Astrocyte of the cerebellum (primary cell): ENCODE measurements at regions not wholly inside any gene's neighbourhood (a gene's known extent, or its start where the extent isn't known, plus 50 kb on each side); places are given as distances from the start of the nearest gene placed in this dataset.
A peak's percentile ranks its signal among the peaks of the same experiment; 100 is the strongest.

Source experiments
- DNase-seq: peaks from one replicate; pipeline ENCODE4 v3.0.0-alpha.2; 2011; ENCODE audit warnings: low read depth
- H3K4me3 ChIP-seq: 2 replicates; pipeline ENCODE4 v1.5.1; 2011; ENCODE audit warnings: mild to moderate bottlenecking, low read depth, low read length, moderate library complexity
- in situ Hi-C: cut with HindIII; loops from 2 replicates; pipeline ENCODE4 v1.10.0; 2017; ENCODE audit warnings: low sequenced_read_pairs
- TF ChIP-seq, protein P1 (sequence below): IDR thresholded peaks from 2 replicates; pipeline ENCODE4 v1.5.1; 2012; ENCODE audit warnings: low read length, low read depth, moderate library complexity, mild to moderate bottlenecking; ENCODE audit errors: missing control alignments

DNA sequence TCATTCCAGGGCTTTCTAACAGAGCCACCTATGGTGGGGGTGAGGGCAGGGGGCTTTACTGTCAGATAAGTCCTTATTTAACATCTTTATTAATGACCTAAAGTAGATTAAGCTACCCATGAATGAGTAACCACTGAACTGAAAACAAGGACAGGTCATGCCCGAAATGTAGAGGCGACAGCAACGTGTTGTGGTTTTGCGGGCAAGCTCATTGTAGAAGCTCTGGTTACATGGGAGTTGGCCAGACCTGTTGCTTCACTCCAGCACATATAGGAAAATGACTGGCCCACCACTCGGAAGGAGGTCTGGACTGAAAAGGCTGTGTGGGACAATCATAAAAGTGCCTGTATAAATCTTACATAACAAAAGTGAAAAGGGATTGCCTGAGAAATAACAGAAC is 109.6 kb upstream of the NDP start:
- no peak for DNase-seq
- TF ChIP-seq, protein P1, sequence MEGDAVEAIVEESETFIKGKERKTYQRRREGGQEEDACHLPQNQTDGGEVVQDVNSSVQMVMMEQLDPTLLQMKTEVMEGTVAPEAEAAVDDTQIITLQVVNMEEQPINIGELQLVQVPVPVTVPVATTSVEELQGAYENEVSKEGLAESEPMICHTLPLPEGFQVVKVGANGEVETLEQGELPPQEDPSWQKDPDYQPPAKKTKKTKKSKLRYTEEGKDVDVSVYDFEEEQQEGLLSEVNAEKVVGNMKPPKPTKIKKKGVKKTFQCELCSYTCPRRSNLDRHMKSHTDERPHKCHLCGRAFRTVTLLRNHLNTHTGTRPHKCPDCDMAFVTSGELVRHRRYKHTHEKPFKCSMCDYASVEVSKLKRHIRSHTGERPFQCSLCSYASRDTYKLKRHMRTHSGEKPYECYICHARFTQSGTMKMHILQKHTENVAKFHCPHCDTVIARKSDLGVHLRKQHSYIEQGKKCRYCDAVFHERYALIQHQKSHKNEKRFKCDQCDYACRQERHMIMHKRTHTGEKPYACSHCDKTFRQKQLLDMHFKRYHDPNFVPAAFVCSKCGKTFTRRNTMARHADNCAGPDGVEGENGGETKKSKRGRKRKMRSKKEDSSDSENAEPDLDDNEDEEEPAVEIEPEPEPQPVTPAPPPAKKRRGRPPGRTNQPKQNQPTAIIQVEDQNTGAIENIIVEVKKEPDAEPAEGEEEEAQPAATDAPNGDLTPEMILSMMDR, result no peak
- in situ Hi-C loops, result no loop called here
- no peak overlapping the region for H3K4me3 ChIP-seq

DNA sequence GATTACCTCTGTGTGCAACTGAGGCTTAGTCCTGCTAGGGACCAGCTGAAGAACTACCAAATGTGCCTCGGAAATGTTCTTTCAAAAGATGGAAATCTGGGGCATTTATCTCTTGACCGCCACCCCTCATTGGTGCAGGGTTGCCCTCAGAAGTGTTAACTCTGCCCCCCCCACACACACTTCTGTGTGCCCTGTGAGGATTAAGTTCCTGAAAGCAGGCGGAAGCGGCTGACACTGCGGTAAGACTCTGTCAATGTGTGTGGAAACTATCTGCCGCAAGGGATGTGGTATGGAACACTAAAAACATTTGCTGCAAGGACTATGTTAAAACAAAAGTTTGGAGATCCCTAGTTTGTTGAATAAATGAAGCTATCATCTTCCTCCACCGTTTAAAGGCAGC is 106.9 kb upstream of the NDP start:
- TF ChIP-seq, protein P1, result no peak
- no peak overlapping the region for H3K4me3 ChIP-seq
- in situ Hi-C loops, result no loop called here
- DNase-seq, result no peak

DNA sequence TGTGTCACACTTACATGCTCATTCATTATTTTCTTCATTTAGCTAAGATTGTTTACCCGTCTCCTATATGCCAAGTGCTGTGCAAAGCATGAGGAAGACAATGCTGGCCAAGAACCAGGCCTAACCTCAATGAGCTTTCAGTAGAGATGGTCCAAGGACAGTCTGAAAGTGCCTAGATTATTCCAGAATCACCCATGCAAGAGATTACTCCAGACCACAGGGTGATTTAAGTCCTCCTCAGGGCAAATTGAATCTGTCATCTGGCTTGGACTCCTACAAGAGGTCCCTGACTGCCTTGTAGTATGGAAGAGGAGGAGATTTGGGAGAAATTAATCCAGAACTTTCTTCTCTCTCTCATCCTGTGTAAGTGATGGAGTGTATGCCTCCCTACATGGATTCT is 99.4 kb upstream of the NDP start:
- no peak overlapping the region for H3K4me3 ChIP-seq
- in situ Hi-C loops, result no loop called here
- TF ChIP-seq, protein P1, result no peak
- DNase-seq, result no peak

DNA sequence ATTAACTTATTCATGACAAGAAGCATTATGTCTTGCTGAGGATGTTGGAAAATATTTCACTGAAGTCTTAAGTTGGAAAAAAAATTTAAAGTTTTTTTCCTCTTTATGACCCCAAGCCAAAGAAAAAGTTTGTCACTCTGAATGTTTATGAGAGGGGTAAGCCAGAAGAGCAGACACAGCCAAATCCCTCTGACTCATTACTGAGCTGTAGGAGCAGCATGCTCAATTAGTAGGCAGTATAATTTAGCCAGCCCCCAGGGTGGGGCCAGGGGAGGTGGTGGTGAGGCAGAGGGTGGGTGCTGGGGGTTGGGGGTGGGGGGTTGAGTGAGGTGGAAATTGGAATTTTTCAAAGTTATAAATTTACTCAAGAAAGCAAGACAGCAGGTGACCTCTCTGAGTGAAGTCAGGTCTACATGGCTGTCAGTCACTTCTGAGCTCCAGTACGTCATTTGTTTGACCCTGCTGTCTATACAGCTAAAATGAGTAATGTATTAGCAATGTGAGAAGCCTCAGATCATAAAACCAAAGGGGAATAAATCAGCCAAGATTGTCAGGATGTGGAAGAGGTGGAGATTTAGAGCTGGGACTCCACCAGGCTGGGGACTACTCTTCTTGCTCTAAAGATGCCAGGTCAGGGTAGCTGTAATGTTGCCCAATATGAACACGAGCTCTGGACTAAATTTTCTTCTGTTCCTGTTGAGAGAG is 98.8 kb upstream of the NDP start:
- TF ChIP-seq, protein P1, result no peak
- DNase-seq, result peak; percentile 22
- in situ Hi-C loops, result no loop called here

DNA sequence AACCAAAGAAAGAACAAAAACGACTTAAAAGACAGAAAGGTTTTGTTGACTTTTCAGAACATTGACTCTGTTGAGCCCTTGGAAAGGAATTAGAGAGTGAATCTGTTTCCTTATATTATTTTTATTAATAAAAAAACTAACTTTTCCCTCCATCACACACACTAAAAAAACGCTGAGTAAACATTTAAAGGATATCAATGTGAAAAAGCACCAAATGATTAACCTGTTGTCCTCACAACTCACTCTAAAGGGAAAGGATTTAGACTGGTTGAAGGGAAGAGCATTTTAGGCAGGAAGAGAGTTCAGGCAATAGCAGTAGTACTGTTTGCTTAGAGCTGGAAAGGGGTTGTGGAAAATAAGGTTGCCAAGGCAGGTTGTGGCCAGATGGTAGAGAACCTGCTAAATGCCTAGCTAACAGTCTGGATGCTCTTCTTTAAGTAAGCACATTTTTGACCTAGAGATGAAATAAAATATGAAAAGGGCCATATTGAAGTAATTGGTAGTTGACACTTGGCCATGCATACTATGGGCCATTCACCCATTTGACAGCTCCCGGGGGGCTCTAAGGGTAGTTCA is 98.0 kb upstream of the NDP start:
- in situ Hi-C loops, result no loop called here
- no peak for DNase-seq
- no peak overlapping the region for H3K4me3 ChIP-seq
- TF ChIP-seq, protein P1, result no peak

More for the DNA sequence above, 98.8 kb upstream of the NDP start:
- no peak overlapping the region for H3K4me3 ChIP-seq

DNA sequence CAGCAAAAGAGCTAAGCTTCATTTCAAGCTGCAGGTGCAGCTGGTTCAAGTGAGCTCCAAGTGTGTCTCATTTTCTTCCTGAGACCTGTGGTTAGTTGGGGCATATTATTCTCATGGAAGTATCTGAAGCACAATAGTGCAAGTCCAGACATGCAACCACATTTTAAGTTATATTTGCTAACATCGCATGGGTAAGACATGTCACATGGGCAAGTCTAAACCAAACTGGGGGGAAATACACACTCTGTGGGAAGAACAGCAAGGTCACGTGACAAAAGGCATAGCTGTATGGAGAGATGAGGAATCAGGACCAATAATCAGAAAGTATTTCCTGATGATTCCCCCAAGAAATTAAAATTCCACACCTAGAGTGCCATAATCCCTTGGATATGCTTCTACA is 94.9 kb upstream of the NDP start:
- no peak overlapping the region for H3K4me3 ChIP-seq
- no peak for DNase-seq
- TF ChIP-seq, protein P1, result no peak
- in situ Hi-C loops, result no loop called here
